A549 (cell line): ENCODE measurements at regions not wholly inside any gene's neighbourhood (a gene's known extent, or its start where the extent isn't known, plus 50 kb on each side); places are given as distances from the start of the nearest gene placed in this dataset.

Experiments
- BCL3 ChIP-seq: fragments of >200 bp; sonication (Bioruptor Twin); formaldehyde crosslinking; IDR thresholded peaks from 3 replicates; pipeline ENCODE4 v1.6.1; 2016
- BHLHE40 ChIP-seq: IDR thresholded peaks from 2 replicates; pipeline ENCODE4 v1.6.1; 2012; ENCODE audit warnings: low read depth, low read length, inconsistent platforms
- CTCF ChIP-seq: fragments of >200 bp; sonication (Bioruptor Twin); formaldehyde crosslinking; IDR thresholded peaks from 3 replicates; pipeline ENCODE4 v1.5.1; 2016
- HMGXB4 ChIP-seq: fragments of 250-450 bp; sonication (Bioruptor Pico); IDR thresholded peaks from 2 replicates; pipeline ENCODE4 v1.5.0; 2021; ENCODE audit warnings: mild to moderate bottlenecking, moderate library complexity, borderline replicate concordance
- RAD21 ChIP-seq, 2 experiments: fragments of >200 bp in 1 of 2; sonication (Bioruptor Twin) in 1 of 2; formaldehyde crosslinking in 1 of 2; IDR thresholded peaks in 1 of 2; conservative IDR thresholded peaks in 1 of 2; 2 replicates in 1 of 2; 3 replicates in 1 of 2; pipeline ENCODE4 v1.6.1; 2012 to 2018; ENCODE audit warnings: inconsistent platforms in 1 of 2
- REST ChIP-seq: fragments of 200-600 bp; sonication (generic); IDR thresholded peaks from 2 replicates; pipeline ENCODE4 v1.6.1; 2016; ENCODE audit warnings: antibody characterized with exemption, mild to moderate bottlenecking, moderate library complexity
- RFX5 ChIP-seq: fragments of 450-650 bp; IDR thresholded peaks from 2 replicates; pipeline ENCODE4 v1.7.1; 2014; ENCODE audit warnings: antibody characterized with exemption, mild to moderate bottlenecking, moderate library complexity
- TP53 ChIP-seq: fragments of 250-450 bp; sonication (Bioruptor Pico); IDR thresholded peaks from 2 replicates; pipeline ENCODE4 v1.5.0; 2021; ENCODE audit warnings: mild to moderate bottlenecking, moderate library complexity

GRCh38 chr7:98728555-98728954 is 111.5 kb downstream of the NPTX2 start:
- TF ChIP-seq REST (no peak), TP53 (CRISPR knock-in tag) (no peak), BHLHE40 (no peak), HMGXB4 (CRISPR knock-in tag) (no peak), BCL3 (no peak), RFX5 (no peak), RAD21 (conservative IDR thresholded peaks at IDR 0.05 in 1 of 2, IDR thresholded peaks at IDR 0.05 in 1 of 2) (no peak), CTCF (no peak)
